ENCODE measurements at regions not wholly inside any gene's neighbourhood (a gene's known extent, or its start where the extent isn't known, plus 50 kb on each side); places are given as distances from the start of the nearest gene placed in this dataset.

DNA sequence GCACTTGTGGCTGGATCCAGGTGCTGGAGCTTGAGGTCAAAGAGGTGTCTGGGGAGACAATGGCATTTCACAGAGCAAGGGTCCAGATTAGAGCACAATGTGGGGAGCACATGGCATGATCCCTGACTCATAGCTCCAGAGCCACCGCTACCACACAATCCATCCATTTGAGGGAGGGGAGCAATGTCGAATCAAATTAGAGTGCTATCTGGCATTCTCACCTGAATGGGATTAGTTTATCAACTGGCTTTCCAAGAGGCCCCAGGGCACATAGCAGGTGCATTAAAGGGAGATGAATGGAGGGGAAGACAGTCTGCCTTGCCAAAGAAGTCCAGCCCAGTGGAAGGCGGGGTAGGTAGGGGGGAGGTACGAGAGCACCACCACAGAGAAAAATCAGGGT, 194.4 kb upstream of the GPR12 start:
- TF ChIP-seq, protein P1, sequence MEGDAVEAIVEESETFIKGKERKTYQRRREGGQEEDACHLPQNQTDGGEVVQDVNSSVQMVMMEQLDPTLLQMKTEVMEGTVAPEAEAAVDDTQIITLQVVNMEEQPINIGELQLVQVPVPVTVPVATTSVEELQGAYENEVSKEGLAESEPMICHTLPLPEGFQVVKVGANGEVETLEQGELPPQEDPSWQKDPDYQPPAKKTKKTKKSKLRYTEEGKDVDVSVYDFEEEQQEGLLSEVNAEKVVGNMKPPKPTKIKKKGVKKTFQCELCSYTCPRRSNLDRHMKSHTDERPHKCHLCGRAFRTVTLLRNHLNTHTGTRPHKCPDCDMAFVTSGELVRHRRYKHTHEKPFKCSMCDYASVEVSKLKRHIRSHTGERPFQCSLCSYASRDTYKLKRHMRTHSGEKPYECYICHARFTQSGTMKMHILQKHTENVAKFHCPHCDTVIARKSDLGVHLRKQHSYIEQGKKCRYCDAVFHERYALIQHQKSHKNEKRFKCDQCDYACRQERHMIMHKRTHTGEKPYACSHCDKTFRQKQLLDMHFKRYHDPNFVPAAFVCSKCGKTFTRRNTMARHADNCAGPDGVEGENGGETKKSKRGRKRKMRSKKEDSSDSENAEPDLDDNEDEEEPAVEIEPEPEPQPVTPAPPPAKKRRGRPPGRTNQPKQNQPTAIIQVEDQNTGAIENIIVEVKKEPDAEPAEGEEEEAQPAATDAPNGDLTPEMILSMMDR (IDR thresholded peaks at IDR 0.05; ENCODE audit: insufficient read depth, low read length, missing control alignments) = no peak
- POLR2A ChIA-PET = no interaction called here
- CTCF ChIA-PET = interaction anchor here (0.8 to 13.4 kb wide), 3 partner anchors 9 to 406 kb away, joined by 3 to 228 read pairs (median 4); no protein-coding TSS in a partner anchor
- DNase-seq (ENCODE audit: low read depth, low spot score) = no peak
- no peak overlapping the region for H3K4me3 ChIP-seq (ENCODE audit: low read depth, low read length)

DNA sequence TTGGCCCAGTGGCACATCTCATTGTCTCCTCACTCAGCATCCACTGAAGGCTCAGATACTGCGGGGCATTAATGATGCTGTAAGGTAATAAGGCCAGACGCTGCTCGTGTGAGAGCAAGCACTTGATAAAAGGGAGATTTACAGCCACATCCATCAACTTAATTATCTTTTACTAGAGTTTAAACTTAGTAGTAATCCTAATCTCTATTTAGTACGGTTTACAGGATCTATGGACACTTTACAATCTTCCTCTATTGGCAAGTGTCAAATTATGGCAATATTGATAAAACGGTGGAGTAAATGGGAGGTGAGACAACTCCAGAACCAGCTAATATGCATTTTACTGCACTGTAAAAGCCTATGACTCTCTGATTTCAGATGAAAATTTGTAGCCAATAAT, 192.7 kb upstream of the GPR12 start:
- no peak overlapping the region for H3K4me3 ChIP-seq (ENCODE audit: low read depth, low read length)
- ChIA-PET CTCF (interaction anchor here (13.4 kb wide), 1 partner anchor 408 kb away, joined by 228 read pairs; no protein-coding TSS in a partner anchor), POLR2A (no interaction called here)
- TF ChIP-seq, protein P1 (IDR thresholded peaks at IDR 0.05; ENCODE audit: insufficient read depth, low read length, missing control alignments) = no peak
- DNase-seq (ENCODE audit: low read depth, low spot score) = no peak

DNA sequence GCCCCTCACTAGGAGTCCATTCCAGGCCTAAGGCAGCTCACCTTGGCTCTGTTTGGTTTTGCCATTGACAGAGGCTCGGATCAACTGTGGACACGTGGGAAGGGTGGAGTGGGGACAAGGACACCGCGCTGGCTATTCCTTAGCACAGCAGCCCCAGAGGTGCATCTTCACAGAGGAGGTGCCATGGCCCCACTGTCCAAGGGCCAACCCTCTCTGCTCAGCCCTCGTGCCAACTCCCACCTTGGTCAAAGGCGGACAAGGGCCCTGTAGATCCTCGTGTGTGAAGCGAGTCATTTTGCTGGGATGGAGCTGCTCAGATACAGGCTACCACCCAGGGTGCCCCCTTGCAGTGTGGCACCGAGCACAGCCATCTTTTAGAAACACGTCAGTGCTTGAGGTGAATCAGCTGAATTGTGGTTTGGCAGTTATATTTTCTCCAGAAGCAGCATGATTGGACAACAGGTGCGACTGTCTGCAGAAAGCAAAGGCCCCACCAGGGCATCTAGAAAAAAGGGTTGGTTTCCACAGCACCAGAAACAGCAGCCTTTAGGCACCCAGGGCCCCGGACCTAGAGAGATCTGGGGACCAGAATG, 192.1 kb upstream of the GPR12 start:
- ChIA-PET CTCF (interaction anchor here (1.5 to 13.4 kb wide), 2 partner anchors 32 to 408 kb away, joined by 5 to 228 read pairs; no protein-coding TSS in a partner anchor), POLR2A (no interaction called here)
- no peak overlapping the region for H3K4me3 ChIP-seq (ENCODE audit: low read depth, low read length)
- no peak for DNase-seq (ENCODE audit: low read depth, low spot score)
- TF ChIP-seq, protein P1 (IDR thresholded peaks at IDR 0.05; ENCODE audit: insufficient read depth, low read length, missing control alignments) = no peak

DNA sequence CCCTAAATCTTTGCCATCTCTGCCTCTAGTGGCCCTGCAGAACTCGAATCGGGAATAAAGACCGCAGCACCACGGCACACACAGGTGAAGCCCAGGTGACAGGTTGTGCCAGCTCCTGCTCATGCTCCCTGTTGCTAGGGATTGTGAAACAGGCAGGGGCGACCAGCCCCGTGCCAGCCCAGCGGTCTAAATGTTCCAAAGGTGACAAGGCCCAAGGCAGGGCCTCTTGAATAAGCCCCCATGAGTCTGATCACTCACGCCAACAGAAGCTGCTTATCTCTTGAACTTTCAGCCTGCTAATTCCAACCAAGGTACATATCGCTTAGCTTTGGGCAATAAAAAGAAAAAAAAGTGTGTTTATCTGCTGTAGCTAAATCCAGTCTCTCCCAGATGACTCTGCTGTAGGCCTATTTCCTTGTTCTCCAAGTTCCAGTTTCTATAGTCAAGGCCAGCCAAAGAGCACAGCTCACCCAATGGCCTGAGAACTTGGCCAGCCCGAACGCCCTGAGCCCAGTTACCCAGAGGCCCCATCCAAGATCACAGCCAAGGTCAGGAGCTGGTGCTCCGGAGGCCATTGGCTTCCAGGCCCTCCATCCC, 191.1 kb upstream of the GPR12 start:
- ChIA-PET POLR2A (no interaction called here), CTCF (interaction anchor here (1.5 to 13.4 kb wide), 4 partner anchors 33 to 1033 kb away, joined by 5 to 228 read pairs (median 8); no protein-coding TSS in a partner anchor)
- H3K4me3 ChIP-seq (ENCODE audit: low read depth, low read length) = no peak overlapping the region
- TF ChIP-seq, protein P1 (IDR thresholded peaks at IDR 0.05; ENCODE audit: insufficient read depth, low read length, missing control alignments) = no peak
- no peak for DNase-seq (ENCODE audit: low read depth, low spot score)

DNA sequence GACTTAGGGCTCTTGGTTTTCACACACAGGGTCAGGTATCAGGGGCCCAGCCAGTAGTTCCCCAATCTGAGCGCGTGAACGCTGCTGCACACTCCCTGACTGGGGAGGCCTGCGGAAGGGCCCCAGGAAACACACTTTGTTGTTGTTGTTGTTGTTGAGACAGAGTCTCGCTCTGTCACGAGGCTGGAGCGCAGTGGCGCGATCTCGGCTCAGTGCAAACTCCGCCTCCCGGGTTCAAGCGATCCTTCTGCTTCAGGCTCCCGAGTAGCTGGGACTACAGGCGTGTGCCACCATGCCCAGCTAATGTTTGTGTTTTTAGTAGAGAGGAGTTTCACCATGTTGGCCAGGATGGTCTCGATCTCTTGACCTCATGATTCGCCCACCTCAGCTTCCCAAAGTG, 190.4 kb upstream of the GPR12 start:
- TF ChIP-seq, protein P1 (IDR thresholded peaks at IDR 0.05; ENCODE audit: insufficient read depth, low read length, missing control alignments) = no peak
- POLR2A ChIA-PET = no interaction called here
- DNase-seq (ENCODE audit: low read depth, low spot score) = no peak
- no peak overlapping the region for H3K4me3 ChIP-seq (ENCODE audit: low read depth, low read length)
- CTCF ChIA-PET = interaction anchor here (1.5 to 13.4 kb wide), 4 partner anchors 17 to 1033 kb away, joined by 5 to 228 read pairs (median 8); no protein-coding TSS in a partner anchor

DNA sequence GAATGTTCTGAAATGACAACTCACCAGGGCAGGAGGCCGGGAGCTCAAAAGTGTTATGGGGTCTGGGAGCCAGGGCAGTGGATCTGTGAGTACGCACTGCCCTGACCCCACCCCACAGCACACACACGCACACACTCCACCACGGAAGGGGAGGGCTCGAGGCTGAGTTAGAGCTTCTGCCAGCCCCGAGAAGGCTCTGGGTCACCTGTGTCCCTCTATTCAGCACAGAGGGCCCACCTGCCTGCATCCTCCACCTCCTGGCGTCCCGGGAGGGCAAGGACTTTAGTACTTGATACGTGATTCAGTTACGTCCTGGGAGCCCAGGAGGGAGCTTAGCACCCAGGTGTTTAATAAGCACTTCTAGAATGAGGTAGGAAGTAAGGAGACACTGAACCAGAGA, 190.0 kb upstream of the GPR12 start:
- H3K4me3 ChIP-seq (ENCODE audit: low read depth, low read length) = no peak overlapping the region
- CTCF ChIA-PET = interaction anchor here (1.2 to 13.4 kb wide), 7 partner anchors 10 to 1034 kb away, joined by 3 to 228 read pairs (median 5); no protein-coding TSS in a partner anchor
- DNase-seq (ENCODE audit: low read depth, low spot score) = no peak
- POLR2A ChIA-PET = no interaction called here
- TF ChIP-seq, protein P1 (IDR thresholded peaks at IDR 0.05; ENCODE audit: insufficient read depth, low read length, missing control alignments) = no peak
